Right ventricle myocardium inferior (tissue), 1 donor: ENCODE measurements at regions not wholly inside any gene's neighbourhood (a gene's known extent, or its start where the extent isn't known, plus 50 kb on each side); places are given as distances from the start of the nearest gene placed in this dataset. TPM values are rescaled to one million over a fixed set of nuclear protein-coding genes. Genes with fewer than 3 reads are reported as not detected.

Source experiments
- microRNA-seq: library from miRNA; unstranded; fragments of <30 nt; microRNA quantifications from one replicate; pipeline ENCODE4 v1.2.0, GENCODE V29; 2020
- donor health status: DM: no; HTN: yes; CAD: no; lungs with severe emphysema.

Small RNA genes in the stretch of these regions (microRNA-seq; reads per million reads assigned to microRNA genes)
- gene MIR8054, result not detected
